ENCODE measurements at regions not wholly inside any gene's neighbourhood (a gene's known extent, or its start where the extent isn't known, plus 50 kb on each side); places are given as distances from the start of the nearest gene placed in this dataset.
"Not testable (repeated sequence)": the region's sequence is repeated elsewhere in the genome, so short reads cannot be mapped to it uniquely, and the experiment has no call there.

DNA sequence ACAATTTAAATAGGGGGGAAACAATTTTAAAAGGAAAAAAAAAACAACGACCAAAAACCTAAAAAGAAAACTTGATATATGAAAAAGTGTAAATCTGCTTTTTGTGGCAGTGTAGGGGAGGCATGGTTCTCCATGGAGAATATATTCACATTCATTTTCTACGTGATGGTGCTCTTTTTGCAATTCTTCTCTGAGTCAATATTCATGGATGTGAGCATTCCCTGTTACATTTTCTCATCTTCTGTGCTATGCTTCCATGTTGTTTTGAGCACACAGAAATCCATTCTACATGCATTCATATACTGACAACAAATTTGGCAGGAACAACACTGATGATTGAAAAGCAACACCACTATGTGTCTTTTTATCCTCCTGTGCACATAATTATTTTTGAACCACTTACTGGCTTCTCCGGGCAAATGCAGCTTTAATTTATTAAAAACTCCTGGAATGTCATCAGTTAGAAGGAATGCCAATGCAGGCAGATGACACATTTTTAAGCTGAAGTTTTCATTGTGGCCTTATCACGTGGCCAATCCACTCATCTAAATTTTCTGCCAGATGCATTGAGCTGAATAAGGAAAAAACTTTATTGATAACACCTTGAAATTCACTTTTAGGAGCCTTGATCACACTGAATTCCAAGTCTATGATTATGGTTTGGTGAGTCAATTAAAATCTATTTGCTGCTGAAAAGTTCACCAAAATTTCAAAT lies 590.6 kb downstream of the NUF2 start:
- no peak for DNase-seq

DNA sequence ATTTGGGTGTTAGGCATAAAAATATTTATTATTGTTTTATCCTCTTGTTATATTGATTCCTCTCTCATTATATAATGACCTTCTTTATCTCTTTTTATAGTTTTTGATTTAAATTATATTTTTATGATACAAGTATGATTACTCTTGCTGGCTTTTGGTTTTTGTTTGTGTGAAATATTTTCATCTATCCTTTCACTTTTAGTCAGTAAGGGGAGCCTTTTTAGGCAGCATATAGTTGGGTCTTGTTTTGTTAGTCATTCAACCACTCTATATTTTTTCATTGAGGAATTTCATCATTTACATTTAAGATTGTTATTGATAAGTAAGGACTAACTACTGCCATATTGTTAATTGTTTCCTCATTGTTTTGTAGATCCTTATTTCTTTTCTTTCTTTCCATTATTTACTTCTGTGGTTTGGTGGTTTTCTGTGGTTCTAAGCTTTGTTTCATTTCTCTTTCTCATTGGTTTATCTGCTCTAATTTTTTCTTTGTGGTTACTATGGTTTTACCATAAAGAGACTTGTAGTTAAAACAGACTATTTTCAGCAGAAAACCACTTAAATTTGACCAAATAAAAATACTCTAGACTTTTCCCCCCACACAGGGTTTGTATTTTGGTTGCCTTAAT lies 593.1 kb downstream of the NUF2 start:
- DNase-seq: no peak

DNA sequence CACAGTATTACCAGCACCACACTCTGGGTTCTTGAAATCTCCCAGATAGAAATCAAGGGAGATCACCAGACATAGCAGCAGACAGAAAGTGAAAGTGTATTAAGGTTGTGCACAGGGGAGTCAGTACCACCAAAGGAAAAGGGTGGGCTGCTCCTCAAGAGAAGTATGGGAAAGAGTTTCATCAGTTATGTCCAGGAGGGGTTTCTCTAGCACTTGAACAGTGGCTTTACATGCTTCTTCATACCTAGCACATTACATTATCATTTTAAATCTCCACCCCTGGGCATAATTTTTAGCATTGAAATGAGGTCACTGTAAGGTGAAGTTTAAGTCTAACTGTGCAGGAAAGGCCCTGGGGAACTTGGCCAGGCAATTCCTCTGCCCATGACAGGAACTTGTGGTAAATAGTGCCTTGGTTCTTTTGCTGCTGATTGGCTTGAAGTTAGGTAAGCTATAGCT lies 601.0 kb downstream of the NUF2 start:
- DNase-seq: no peak

DNA sequence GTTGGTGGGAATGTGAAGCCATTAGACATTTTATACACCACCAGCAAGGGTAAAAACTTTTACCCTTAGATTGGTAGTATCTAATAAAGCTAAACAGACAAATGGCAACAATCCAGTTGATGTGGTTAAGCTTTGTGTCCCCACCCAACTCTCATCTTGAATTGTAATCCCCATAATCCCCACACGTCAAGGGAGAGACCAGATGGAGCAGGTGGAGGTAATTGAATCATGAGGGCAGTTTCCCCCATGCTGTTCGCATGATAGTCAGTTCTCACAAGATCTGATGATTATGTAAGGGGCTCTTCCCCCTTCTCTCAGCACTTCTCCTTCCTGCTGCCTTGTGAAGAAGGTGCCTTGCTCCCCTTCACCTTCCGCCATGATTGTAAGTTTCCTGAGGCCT lies 602.3 kb downstream of the NUF2 start:
- DNase-seq: no peak

DNA sequence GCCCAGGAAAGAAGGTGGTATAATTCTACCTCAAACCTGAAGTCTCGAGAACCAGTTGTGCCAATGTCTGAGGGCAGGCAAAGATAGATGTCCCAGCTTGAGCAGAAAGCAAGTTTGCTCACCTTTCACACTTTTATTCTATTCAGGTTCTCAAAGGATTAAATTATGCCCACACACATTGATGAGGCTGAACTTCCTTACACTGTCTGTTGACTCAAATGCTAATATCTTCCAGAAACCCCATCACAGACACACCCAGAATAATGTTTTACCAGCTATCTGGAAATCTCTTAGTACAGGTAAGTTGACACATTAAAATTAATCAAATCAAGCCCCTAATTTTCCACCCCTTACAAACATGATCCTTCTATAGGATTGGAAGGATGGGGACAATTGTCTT lies 605.7 kb downstream of the NUF2 start:
- no peak for DNase-seq

DNA sequence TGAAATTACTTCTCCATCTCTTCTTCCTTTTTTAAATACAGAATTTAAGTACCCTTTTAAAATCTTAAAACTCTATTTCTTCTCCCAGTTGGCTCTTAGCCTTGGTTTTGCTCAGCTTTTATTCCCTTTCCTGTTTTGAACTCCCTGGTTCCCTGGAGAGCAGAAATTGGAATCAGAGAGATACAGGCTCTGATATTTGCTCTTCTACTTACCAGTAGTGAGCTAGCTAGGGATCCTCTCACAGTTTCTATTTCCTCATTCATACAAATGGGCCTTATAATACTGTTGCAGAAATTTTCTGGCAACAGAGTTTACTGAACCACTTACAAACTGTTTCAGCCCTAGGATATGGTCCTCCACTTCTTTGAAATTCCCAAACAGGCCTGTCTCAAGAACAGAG lies 606.3 kb downstream of the NUF2 start:
- no peak for DNase-seq

DNA sequence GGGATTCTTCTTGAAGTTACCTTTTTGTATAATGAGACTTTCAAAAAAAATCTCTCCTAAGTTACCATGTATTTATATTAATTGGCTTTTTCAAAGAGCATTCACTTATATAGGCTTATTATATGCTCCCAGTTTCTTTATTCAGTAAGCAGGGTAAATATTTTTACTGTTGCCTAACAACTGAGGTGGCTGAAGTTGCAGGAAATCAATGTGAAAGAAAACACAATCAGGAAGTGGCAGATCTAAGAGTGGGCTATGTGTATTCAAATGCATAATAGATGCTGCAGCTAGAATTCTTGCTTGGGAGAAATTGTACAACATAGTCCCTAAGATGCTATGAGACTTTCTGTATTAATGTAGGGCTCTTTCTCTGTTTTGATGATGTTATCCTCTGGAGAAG lies 606.9 kb downstream of the NUF2 start:
- DNase-seq: no peak

DNA sequence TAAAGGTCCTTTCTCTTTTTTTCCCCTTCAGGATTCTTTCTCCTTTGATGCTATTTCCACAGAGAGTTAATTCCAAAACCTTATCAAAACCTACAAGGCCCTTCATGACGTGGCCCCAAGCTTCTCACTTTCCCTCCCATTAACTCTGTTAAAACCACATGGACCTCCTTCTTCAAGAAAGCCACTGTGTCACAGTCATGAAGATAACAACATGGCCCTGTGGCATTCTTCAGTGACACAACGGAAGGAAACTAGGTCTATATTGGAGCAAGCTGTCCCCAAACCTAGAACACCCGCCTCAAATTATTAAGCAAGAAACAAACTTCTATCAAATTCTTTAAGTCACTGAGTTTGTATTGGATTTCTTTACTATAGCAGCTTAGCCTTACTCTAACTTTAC lies 611.1 kb downstream of the NUF2 start:
- DNase-seq: no peak

DNA sequence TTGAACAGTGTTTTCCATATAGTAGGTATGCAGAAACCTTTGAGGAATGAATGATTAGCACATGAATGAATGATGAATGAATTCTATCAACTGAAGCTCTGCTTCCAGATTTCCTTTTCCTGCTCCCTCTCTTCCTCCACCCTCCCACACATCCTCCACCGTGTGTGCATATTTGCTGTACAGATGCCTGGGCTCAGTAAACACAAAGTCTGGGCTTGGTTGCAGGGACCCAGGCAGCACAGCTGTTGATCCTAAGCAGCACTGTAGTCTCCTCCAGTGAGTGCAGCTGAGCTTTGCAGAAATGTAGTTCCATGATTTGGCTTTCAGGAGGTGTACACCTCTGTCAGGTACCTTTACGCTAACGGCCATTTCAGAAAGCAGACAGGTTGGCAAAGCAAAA lies 611.7 kb downstream of the NUF2 start:
- no peak for DNase-seq

DNA sequence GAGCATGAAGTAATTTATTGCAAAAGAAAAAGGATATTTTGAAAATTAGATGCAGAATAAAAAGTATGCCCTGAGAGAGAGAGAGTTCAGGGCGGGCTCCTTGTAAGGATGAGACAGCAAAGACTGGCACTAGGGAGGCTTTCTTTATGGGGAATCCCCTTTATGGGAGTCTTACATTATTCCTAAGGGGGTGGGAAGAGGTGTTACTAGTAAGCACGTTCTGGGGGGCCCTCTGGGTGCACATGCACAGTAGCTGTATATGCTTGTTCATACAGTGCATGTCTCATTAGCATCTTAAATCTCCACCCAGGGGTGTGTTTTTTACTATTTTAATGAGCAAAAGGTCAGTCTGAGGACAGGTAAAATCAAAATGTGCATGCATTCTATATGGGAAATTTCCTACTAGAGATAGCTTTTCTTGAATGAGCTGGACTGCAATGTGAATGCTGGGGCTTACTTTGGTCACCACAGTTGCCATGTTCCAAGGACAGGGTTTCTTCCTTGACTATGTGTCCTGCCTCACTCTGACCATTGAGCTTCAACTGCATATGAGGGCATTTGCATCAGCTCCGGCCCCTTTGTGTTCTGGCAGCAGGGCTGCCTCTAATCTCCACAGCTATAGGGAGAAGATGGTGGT lies 614.1 kb downstream of the NUF2 start:
- DNase-seq: no peak

DNA sequence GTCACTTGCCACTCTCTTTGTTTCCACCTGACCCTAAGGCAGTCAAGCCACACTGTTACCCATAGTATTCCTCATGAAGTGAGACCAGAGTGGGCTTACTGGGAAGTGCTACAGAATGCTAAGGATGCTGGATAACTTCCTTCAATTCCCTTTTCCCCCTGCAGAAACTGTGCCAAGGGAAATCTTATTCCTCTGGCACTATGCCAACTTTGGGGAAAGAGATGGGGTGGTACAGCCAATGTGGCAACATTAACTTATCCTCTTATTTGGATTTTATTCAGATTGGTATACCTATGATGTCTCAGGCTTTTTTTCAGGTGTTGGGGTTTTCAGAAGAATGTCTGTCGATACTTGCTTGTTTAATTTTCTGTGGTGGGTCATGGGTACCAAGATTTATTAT lies 599.4 kb upstream of the PBX1 start:
- no peak for DNase-seq

DNA sequence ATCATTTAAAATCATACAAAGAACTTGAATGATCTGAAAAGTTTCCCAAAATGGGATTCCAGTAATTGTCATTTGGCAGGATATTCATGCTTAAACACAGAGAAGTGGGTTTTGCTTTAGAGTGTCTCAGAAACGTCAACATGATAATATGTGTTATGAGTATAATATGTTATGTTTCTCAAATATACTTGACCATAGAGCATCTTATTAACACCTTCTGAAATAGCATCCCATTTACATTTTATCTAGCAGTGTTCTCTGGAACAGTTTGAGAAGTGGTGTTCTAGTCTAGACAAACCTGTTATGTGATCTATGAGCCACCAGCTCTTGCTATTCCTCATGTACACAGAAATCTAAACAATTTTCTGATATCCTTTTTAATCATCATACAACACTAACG lies 588.8 kb upstream of the PBX1 start:
- DNase-seq: no peak

DNA sequence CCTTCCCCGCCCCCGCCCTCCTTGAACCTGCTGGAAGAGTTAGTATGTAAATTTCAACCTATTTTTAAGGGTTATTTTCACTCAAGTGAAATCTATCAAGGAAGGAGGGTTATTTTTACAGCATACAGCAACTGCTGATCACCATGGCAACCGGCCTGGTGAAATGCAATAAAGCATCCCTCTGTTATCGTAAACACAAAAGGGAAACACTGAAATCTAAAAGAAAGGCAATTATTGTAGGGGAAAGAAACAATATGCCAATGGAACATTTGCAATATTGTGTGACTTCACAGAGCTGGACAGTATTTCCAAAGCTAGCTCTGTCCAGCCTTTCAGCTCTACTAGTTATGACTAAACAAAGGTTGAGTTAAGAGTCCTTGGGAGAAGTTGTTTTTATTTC lies 588.3 kb upstream of the PBX1 start:
- DNase-seq: no peak

DNA sequence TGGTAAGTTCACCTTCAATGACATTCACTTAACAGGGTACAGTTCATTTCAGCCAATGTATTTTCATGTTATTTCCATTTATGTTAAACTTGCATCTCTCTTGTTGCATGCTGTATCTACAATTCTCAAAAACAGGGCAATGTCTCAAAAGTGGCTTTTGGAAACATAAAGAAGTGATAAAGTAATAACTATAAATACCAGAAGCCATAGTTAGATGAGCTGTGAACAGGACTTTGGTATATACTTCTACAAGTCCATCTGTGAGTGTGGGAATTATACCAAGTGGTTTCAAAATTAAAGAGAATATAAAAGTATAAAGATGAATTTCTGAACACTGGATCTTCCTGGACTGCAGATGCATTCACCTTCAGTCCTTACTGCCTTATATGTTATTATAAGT lies 585.4 kb upstream of the PBX1 start:
- DNase-seq: no peak

DNA sequence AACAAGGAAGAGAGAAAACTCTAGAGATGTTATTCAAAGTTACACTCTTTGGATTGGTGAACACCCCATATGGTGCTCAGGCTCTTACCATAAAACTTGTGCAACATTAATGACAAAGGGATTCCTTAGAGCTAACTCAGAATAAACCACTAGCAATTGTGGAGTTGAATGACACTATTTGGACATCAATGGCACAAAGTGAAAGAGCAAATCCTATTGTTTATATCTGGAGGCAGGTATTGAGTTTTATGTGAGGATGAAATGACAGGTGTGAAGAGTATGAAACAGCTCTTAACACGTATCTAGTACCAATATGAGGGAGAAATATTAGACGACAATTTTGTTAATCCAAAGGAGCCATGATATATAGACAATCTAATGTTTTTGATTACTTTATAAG lies 584.9 kb upstream of the PBX1 start:
- DNase-seq: no peak

DNA sequence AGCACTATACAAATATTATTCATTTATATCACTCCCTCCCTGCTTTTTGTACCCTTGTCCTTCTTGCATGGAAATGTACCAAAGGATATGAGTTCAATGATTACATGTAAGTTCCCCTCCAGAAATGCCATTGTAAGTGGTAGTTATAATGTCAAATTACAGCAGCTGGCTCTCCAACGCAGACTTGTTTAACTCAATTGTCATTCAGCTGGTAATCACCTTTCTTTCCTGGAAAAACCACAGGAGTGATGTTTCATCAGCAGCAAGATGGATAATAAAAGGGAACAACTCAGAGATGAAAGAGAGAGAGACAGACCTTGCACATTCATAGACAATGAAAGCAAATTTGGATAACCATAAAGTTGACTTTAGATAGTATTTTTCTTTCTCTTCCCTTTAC lies 578.6 kb upstream of the PBX1 start:
- no peak for DNase-seq

DNA sequence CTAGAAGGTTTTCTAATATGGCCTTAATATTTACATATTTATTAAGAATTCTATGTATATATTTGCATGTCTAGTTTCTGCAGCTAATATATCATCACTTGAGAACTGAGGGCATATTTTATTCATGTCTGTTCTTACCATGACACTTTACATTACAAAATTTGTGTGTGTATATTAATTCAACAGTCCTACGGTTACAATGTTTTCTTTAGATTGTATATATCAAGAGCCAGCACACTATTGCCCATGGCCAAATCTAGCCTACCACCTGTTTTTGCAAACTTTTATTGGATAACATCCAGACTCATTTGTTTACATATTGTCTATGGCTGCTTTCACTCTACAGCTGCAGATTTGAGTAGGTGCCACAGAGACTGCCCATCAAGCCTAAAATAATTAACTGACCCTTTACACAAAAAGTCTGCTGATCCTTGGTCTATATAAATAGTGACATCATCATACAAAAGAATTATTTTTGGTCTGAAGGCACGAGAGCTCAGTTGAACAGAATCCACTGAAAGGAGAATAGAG lies 577.4 kb upstream of the PBX1 start:
- DNase-seq: no peak

DNA sequence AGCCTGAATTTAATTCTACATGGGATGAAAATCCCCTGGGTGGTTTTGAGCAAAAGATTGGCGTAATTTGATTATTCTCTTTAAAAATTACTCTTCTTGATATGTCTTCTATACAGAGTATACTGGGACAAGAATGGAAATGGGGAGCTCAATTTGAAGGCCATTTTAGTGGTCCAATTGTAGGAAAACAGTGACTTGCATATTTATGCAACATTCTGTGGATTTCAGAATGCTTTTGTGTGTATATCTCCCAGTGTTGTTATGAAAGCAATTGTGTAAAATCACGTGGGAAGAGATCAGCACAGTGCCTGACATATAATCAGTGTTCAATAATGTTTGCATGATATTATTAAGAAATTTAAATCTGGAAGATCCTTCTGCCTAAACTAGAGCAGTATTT lies 575.9 kb upstream of the PBX1 start:
- no peak for DNase-seq

DNA sequence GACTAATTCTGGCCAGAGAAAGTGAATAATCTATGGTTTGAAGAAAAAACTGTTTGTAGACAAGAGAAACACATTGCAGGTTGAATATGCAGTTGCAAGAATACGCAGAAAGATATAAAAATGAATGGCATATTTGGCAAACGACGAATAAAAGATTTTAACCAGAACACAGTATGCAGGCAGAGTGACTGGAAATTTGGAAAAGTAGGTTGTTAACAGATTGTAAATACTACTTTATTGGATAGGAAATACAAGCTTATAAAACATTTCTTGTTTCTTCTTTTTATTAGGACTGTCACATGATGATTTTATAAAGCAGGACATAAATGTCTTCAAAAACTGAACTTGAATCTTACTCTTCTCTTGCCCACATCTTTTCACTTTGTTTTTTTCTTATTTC lies 573.3 kb upstream of the PBX1 start:
- no peak for DNase-seq

DNA sequence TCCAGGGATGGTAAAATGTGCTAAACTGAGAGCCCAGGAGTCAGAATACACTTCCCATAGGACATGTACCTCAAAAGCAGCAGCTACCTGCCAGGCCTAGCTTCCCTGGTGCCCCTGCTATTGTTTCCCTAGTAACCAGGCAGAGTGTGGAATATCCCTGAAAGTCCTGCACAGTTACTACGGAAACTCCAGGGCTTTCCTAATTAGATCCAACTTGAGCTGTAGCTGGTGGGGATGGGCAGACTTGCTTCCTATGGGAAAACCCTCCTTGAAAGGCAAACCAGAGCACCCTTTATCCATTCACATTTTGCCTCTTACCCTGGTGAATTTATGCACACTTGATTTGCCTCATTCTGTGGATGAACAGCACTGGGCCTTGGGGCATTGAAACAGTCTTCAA lies 559.9 kb upstream of the PBX1 start:
- no peak for DNase-seq

DNA sequence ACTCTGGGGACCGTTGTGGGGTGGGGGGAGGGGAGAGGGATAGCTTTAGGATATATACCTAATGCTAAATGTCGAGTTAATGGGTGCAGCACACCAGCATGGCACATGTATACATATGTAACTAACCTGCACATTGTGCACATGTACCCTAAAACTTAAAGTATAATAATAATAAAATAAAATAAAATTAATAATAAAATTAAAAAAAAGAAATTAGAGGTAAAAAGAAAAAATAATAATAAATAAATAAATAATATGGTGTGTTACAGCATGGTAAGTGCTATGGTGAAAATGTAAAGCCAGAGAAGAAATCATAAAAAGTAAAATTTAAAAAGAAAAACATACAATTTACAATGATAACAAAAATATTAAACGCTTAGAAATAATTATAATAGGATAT lies 552.8 kb upstream of the PBX1 start:
- DNase-seq: not testable (repeated sequence)

DNA sequence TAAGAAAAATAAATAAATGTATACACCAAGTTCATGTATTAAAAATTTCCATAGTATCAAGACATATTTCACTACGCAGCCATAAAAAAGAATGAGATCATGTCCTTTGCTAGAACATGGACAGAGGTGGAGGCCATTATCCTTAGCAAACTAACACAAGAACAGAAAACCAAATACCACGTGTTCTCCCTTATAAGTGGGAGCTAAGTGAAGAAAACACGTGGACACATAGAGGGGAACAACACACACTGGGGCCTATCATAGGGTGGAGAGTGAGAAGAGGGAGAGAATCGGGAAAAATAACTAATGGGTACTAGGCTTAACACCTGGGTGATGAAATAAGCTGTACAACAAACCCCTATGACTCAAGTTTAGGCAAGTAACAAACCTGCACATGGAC lies 552.4 kb upstream of the PBX1 start:
- no peak for DNase-seq

DNA sequence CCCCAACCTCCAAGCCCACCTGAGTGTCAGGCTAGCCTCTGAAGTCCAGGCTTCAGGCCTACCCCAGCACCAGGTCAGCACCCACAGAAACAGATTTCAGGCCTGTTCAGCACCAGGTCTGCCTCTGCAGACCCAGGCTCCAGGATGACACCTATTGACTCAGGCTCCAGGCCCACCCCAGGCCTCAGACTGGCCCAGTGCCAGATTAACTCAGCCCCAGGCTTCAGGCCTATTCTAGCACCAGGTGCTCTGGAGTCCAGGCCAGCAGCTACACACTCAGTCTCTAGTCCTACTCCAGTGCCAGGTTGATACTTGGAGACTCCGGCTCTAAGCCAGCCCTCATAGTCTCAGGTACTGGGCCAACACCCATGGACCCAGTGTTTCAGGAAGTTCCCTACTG lies 541.7 kb upstream of the PBX1 start:
- DNase-seq: no peak

DNA sequence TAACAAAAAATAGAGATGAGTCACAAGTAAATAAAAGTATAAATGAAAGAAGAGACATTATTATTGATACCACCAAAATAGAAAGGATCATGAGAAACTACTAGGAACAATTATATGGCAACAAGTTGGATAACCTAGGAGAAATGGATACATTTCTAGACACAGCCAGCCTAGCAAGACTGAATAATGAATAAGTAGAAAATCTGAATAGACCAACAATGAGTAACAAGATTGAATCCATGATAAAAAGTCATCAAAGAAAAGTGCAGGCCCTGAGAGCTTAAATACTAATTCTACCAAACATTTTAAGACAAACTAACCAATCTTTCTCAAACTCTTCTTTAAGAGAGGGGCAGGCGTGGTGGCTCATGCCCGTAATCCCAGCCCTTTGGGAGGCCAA lies 538.6 kb upstream of the PBX1 start:
- DNase-seq: no peak
